Ovary (tissue), 7 donors: ENCODE measurements at regions not wholly inside any gene's neighbourhood (a gene's known extent, or its start where the extent isn't known, plus 50 kb on each side); places are given as distances from the start of the nearest gene placed in this dataset.

Experiments
- DNase-seq, 5 donors: peaks; one replicate each; pipeline ENCODE4 v3.0.0-alpha.2; 2019 to 2020
- H3K27ac ChIP-seq, 2 donors: fragments of 200-600 bp; one replicate each; pipeline versions ENCODE4 v1.5.1 to v1.8.0; 2019 to 2022
- H3K27me3 ChIP-seq: fragments of 200-600 bp; one replicate; pipeline ENCODE4 v1.8.0; 2022
- H3K36me3 ChIP-seq: fragments of 200-600 bp; sonication (generic); one replicate; pipeline ENCODE4 v1.5.1; 2019
- H3K4me1 ChIP-seq: one replicate; pipeline ENCODE4 v1.8.1; 2013; ENCODE audit warnings: mild to moderate bottlenecking, moderate library complexity; ENCODE audit not compliant: insufficient read depth
- H3K4me3 ChIP-seq: fragments of 200-600 bp; sonication (generic); one replicate; pipeline ENCODE4 v1.5.1; 2017
- H3K9me3 ChIP-seq, 2 donors: fragments of 200-600 bp in 1 of 2; sonication (generic) in 1 of 2; one replicate each; pipeline versions ENCODE4 v1.5.1 to v1.8.1; 2013 to 2019; ENCODE audit warnings: mild to moderate bottlenecking in 1 of 2, moderate library complexity in 1 of 2
- CTCF ChIP-seq, 3 donors: fragments of 450-650 bp in 2 of 3; fragments of 200-600 bp in 1 of 3; IDR thresholded peaks; one replicate each; pipeline versions ENCODE4 v1.5.1 to v1.8.0; 2016 to 2022; ENCODE audit warnings: antibody characterized with exemption in 3 of 3, mild to moderate bottlenecking in 1 of 3
- EP300 ChIP-seq: sonication (generic); formaldehyde crosslinking; IDR thresholded peaks from one replicate; pipeline ENCODE4 v1.6.1; 2017; ENCODE audit warnings: antibody characterized with exemption
- POLR2A ChIP-seq: fragments of 450-650 bp; IDR thresholded peaks from one replicate; pipeline ENCODE4 v1.6.1; 2017; ENCODE audit warnings: antibody characterized with exemption, mild to moderate bottlenecking, moderate library complexity
- WGBS, 3 donors: extraction: QIAGEN DNeasy Blood & Tissue Kit in 1 of 3; methylation state at CpG; one replicate each; pipeline versions ENCODE4 v1.1.5 to v1.1.7; 2013 to 2017; 5-methylcytosine and 5-hydroxymethylcytosine counted together
- intact Hi-C, 4 donors: fragments of 100-400 bp; cut with DNase I; formaldehyde crosslinking; loops; one replicate each; pipeline versions ENCODE4 v1.11.0 to v1.15.1; 2022 to 2023
- donor health status: DM: no; HTN: no; CAD: no; lungs with moderate emphysema.
- donor health status: DM: no; HTN: no; CAD: no.
- donor health status: Bipolar disorder and iron deficiency.
- donor health status: DM: no; HTN: no; CAD: no.
- donor health status: DM: yes; HTN: yes; CAD: no.

DNA sequence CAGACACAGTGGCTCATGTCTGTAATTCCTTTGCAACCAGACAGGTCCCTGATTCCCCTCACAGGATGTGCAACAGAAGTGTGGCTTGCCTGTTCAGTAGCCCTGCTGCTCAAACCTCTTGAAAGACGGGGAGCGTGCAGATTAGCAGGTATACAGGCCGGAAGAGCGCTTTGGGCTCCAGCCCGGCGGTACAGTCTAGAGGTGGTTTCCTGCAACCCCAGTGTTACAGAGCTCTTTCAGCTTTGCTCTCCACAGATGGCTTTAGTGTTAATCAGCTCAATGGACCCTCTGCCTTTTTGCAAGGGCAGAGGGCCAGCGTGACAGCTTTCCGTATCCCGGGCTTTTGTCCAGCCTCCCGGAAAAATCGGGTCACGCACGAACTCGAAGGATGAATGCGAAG is 67.2 kb upstream of the TNFRSF21 start:
- intact Hi-C loops, result no loop called here
- TF ChIP-seq EP300 (no peak), POLR2A (no peak), CTCF (IDR thresholded peaks at IDR 0.05) (no peak)
- no peaks in the 10 kb centered on the region for H3K27me3 ChIP-seq
- no peak overlapping the region for H3K27ac ChIP-seq
- 74 to 81% (median 80%) methylated on average over 15 of the region's 15 CpGs for WGBS, 3 donors
- H3K4me1 ChIP-seq, result no peaks in the 10 kb centered on the region
- H3K9me3 ChIP-seq, result no peaks in the 10 kb centered on the region
- no peak overlapping the region for H3K4me3 ChIP-seq
- no peaks in the 10 kb centered on the region for H3K36me3 ChIP-seq
- no peak for DNase-seq

DNA sequence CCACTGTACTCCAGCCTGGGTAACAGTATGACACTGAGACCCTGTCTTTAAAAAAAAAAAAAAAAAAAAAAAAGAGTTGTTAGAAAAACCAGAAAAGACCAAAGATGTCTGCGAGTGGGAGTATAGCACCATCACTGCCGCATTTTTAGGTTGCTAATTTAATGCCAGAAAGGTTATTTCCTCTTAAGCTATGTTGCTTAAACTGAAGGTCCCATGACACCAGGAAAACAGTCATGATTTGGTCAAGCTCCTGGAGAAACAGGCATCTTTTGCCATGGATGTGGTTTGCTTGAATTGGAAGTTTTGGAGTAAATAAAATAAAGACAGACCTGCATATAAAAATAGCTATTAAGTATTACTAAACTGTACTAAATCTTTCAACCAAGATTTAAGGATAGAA is 68.3 kb upstream of the TNFRSF21 start:
- Histone ChIP-seq H3K27ac (no peak overlapping the region), H3K36me3 (no peaks in the 10 kb centered on the region), H3K4me1 (no peaks in the 10 kb centered on the region), H3K4me3 (no peak overlapping the region), H3K27me3 (no peaks in the 10 kb centered on the region), H3K9me3 (no peaks in the 10 kb centered on the region)
- 43 to 69% (median 61%) methylated on average over 2 of the region's 2 CpGs for WGBS, 3 donors
- DNase-seq, result no peak
- TF ChIP-seq POLR2A (no peak), EP300 (no peak), CTCF (IDR thresholded peaks at IDR 0.05) (no peak)
- intact Hi-C loops, result no loop called here

DNA sequence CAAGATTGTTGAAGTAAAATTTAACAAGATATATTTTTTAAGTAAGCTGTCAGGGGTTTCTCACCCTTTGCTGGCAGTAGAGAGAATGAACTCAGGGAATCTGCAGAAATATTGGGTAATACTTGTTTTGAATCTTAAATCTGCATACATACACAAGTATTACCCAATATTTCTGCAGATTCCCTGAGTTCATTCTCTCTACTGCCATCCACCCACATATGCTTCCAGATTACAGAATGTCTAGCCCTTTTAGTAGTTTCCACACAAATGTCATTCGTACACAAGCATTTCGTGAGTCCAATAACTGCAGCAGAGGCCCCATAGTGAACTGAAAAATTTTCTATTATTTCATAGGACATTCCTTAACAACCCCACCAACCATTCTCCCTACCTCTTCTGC is 69.6 kb upstream of the TNFRSF21 start:
- 72 to 78% (median 75%) methylated on average over 2 of the region's 2 CpGs for WGBS, 3 donors
- TF ChIP-seq CTCF (IDR thresholded peaks at IDR 0.05) (no peak), POLR2A (no peak), EP300 (no peak)
- intact Hi-C loops, result no loop called here

GRCh38 chr6:47380251-47380650 is 70.5 kb upstream of the TNFRSF21 start:
- H3K9me3 ChIP-seq, result no peaks in the 10 kb centered on the region
- no peak for DNase-seq
- WGBS, 3 donors, result 78 to 90% (median 88%) methylated on average over 5 of the region's 5 CpGs
- H3K4me1 ChIP-seq, result no peaks in the 10 kb centered on the region
- no peak overlapping the region for H3K27ac ChIP-seq
- TF ChIP-seq CTCF (IDR thresholded peaks at IDR 0.05) (no peak), EP300 (no peak), POLR2A (no peak)
- intact Hi-C loops, result no loop called here
- H3K4me3 ChIP-seq, result no peak overlapping the region
- H3K36me3 ChIP-seq, result no peaks in the 10 kb centered on the region
- H3K27me3 ChIP-seq, result no peaks in the 10 kb centered on the region

More for the DNA sequence above, 69.6 kb upstream of the TNFRSF21 start:
- no peak for DNase-seq
- Histone ChIP-seq H3K36me3 (no peaks in the 10 kb centered on the region), H3K4me1 (no peaks in the 10 kb centered on the region), H3K27me3 (no peaks in the 10 kb centered on the region), H3K9me3 (no peaks in the 10 kb centered on the region), H3K4me3 (no peak overlapping the region), H3K27ac (no peak overlapping the region)

- Histone ChIP-seq H3K27ac (no peak overlapping the region), H3K27me3 (no peaks in the 10 kb centered on the region), H3K36me3 (no peaks in the 10 kb centered on the region), H3K4me3 (no peak overlapping the region), H3K4me1 (no peaks in the 10 kb centered on the region), H3K9me3 (no peaks in the 10 kb centered on the region)
- no peak for TF ChIP-seq EP300
- TF ChIP-seq CTCF (IDR thresholded peaks at IDR 0.05), result no peak
- TF ChIP-seq POLR2A, result no peak
- intact Hi-C loops, result no loop called here
- WGBS, 3 donors, result 64 to 76% (median 72%) methylated on average over 2 of the region's 2 CpGs
- DNase-seq, result no peak
Observed at GRCh38 chr6:47381036-47381435, 71.3 kb upstream of the TNFRSF21 start.
